Hepatocyte (in vitro differentiated cells): ENCODE measurements at regions not wholly inside any gene's neighbourhood (a gene's known extent, or its start where the extent isn't known, plus 50 kb on each side); places are given as distances from the start of the nearest gene placed in this dataset.
"Not testable (repeated sequence)": the region's sequence is repeated elsewhere in the genome, so short reads cannot be mapped to it uniquely, and the experiment has no call there.

Source experiments
- DNase-seq: peaks from one replicate; pipeline ENCODE4 v3.0.0-alpha.2; 2016; ENCODE audit warnings: low spot score
- H2AFZ ChIP-seq: fragments of 200-600 bp; sonication (generic); 2 replicates; pipeline ENCODE4 v1.6.0; 2016; ENCODE audit warnings: antibody characterized with exemption, mild to moderate bottlenecking
- H3K27ac ChIP-seq: fragments of 200-600 bp; sonication (generic); 2 replicates; pipeline ENCODE4 v1.5.1; 2016; ENCODE audit warnings: mild to moderate bottlenecking
- H3K27me3 ChIP-seq: fragments of 200-600 bp; sonication (generic); 2 replicates; pipeline ENCODE4 v1.6.1; 2016
- H3K36me3 ChIP-seq: fragments of 200-600 bp; sonication (generic); replicated peaks from 2 replicates; pipeline ENCODE4 v1.5.1; 2016; ENCODE audit warnings: low read depth; ENCODE audit not compliant: insufficient read depth
- H3K4me1 ChIP-seq: fragments of 200-600 bp; sonication (generic); 2 replicates; pipeline ENCODE4 v1.5.1; 2016; ENCODE audit warnings: mild to moderate bottlenecking, moderate library complexity; ENCODE audit not compliant: insufficient read depth
- H3K4me2 ChIP-seq: fragments of 200-600 bp; sonication (generic); 2 replicates; pipeline ENCODE4 v1.6.0; 2016
- H3K4me3 ChIP-seq: fragments of 200-600 bp; sonication (generic); 2 replicates; pipeline ENCODE4 v1.5.1; 2016; ENCODE audit warnings: mild to moderate bottlenecking
- H3K79me2 ChIP-seq: fragments of 200-600 bp; sonication (generic); 2 replicates; pipeline ENCODE4 v1.6.0; 2017; ENCODE audit warnings: mild to moderate bottlenecking
- H3K9me2 ChIP-seq: fragments of 200-600 bp; sonication (generic); replicated peaks from 2 replicates; pipeline ENCODE4 v1.6.0; 2017; ENCODE audit warnings: mild to moderate bottlenecking; ENCODE audit not compliant: insufficient read depth
- H3K9me3 ChIP-seq: fragments of 200-600 bp; sonication (generic); 2 replicates; pipeline ENCODE4 v1.5.1; 2016; ENCODE audit warnings: low read depth, mild to moderate bottlenecking
- H4K20me1 ChIP-seq: fragments of 200-600 bp; sonication (generic); 2 replicates; pipeline ENCODE4 v1.6.0; 2016; ENCODE audit warnings: mild to moderate bottlenecking; ENCODE audit not compliant: insufficient read depth, poor library complexity, severe bottlenecking
- CTCF ChIP-seq: fragments of 200-600 bp; sonication (generic); IDR thresholded peaks from 2 replicates; pipeline ENCODE4 v1.5.1; 2016; ENCODE audit warnings: antibody characterized with exemption, mild to moderate bottlenecking; ENCODE audit not compliant: poor library complexity
- EZH2 ChIP-seq: fragments of 200-600 bp; sonication (generic); IDR thresholded peaks from 2 replicates; pipeline ENCODE4 v1.6.1; 2016; ENCODE audit warnings: antibody characterized with exemption, mild to moderate bottlenecking, borderline replicate concordance
- EZH2phosphoT487 ChIP-seq: fragments of 200-600 bp; sonication (generic); IDR thresholded peaks from one replicate; pipeline ENCODE4 v1.6.1; 2018; ENCODE audit warnings: antibody characterized with exemption, mild to moderate bottlenecking, low read depth, moderate library complexity; ENCODE audit not compliant: unreplicated experiment, severe bottlenecking
- WGBS: methylation state at CpG from one replicate; pipeline ENCODE4 v1.1.6; 2016; ENCODE audit warnings: low lambda C conversion rate; ENCODE audit errors: missing lambda C conversion rate; 5-methylcytosine and 5-hydroxymethylcytosine counted together

- Histone ChIP-seq H3K9me2 (no peaks in the 10 kb centered on the region), H3K36me3 (no peaks in the 10 kb centered on the region), H3K27me3 (no peaks in the 10 kb centered on the region), H3K4me3 (no peak overlapping the region), H3K27ac (no peak overlapping the region), H4K20me1 (no peaks in the 10 kb centered on the region), H3K9me3 (no peaks in the 10 kb centered on the region), H2AFZ (no peak overlapping the region), H3K4me1 (no peaks in the 10 kb centered on the region), H3K79me2 (no peaks in the 10 kb centered on the region), H3K4me2 (no peak overlapping the region)
- TF ChIP-seq CTCF (no peak), EZH2phosphoT487 (no peak), EZH2 (no peak)
- no peak for DNase-seq
Measured at GRCh38 chr6:9831783-9832182, 583.1 kb downstream of the TFAP2A start.

- no peaks in the 10 kb centered on the region for H3K9me3 ChIP-seq
- no peak overlapping the region for H3K4me3 ChIP-seq
- 56% methylated on average over 2 of the region's 2 CpGs for WGBS
- H3K36me3 ChIP-seq, result no peaks in the 10 kb centered on the region
- no peaks in the 10 kb centered on the region for H4K20me1 ChIP-seq
- no peaks in the 10 kb centered on the region for H3K9me2 ChIP-seq
- H3K4me2 ChIP-seq, result no peak overlapping the region
- no peaks in the 10 kb centered on the region for H3K79me2 ChIP-seq
- no peak for DNase-seq
- H3K4me1 ChIP-seq, result no peaks in the 10 kb centered on the region
- H2AFZ ChIP-seq, result no peak overlapping the region
- no peaks in the 10 kb centered on the region for H3K27me3 ChIP-seq
- TF ChIP-seq CTCF (no peak), EZH2phosphoT487 (no peak), EZH2 (no peak)
- H3K27ac ChIP-seq, result no peak overlapping the region
Measured at GRCh38 chr6:9830808-9831207, 584.1 kb downstream of the TFAP2A start.

DNA sequence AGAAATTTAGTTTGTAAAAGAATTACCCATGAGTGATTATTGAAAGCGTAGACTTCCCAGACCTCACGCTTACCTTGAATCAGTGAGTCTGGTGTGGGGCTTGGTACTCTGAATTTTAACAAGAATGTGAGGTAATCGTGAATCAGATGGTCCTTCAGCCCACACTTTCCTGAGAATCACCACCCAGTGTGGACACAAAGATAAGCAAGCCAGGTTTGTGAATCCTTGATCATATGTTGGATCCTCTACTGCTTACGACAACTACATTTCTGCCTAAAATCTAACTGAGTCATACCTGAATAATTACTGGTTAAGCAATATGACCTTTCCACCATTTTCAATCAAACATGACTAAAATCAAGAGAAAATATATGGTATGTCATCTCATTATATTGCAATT lies 589.3 kb downstream of the TFAP2A start:
- no peaks in the 10 kb centered on the region for H3K4me1 ChIP-seq
- H3K27me3 ChIP-seq, result no peaks in the 10 kb centered on the region
- H3K9me3 ChIP-seq, result no peaks in the 10 kb centered on the region
- 92% methylated on average over 4 of the region's 4 CpGs for WGBS
- H4K20me1 ChIP-seq, result no peaks in the 10 kb centered on the region
- H3K36me3 ChIP-seq, result no peaks in the 10 kb centered on the region
- no peak overlapping the region for H2AFZ ChIP-seq
- H3K4me2 ChIP-seq, result no peak overlapping the region
- H3K79me2 ChIP-seq, result no peaks in the 10 kb centered on the region
- no peak for DNase-seq
- TF ChIP-seq EZH2 (no peak), EZH2phosphoT487 (no peak), CTCF (no peak)
- H3K27ac ChIP-seq, result no peak overlapping the region
- no peaks in the 10 kb centered on the region for H3K9me2 ChIP-seq
- no peak overlapping the region for H3K4me3 ChIP-seq

- H3K79me2 ChIP-seq, DNase-seq, H3K9me3 ChIP-seq, H3K27ac ChIP-seq, H3K4me1 ChIP-seq, H3K4me3 ChIP-seq, H2AFZ ChIP-seq, H3K36me3 ChIP-seq, H3K27me3 ChIP-seq, H3K4me2 ChIP-seq, H3K9me2 ChIP-seq, H4K20me1 ChIP-seq: not testable (repeated sequence)
- WGBS, result 89% methylated on average over 24 of the region's 24 CpGs
Measured at GRCh38 chr6:9810727-9811126, 604.1 kb downstream of the TFAP2A start.
